GM18520 (cell line): ENCODE measurements at regions not wholly inside any gene's neighbourhood (a gene's known extent, or its start where the extent isn't known, plus 50 kb on each side); places are given as distances from the start of the nearest gene placed in this dataset.
"Not testable (repeated sequence)": the region's sequence is repeated elsewhere in the genome, so short reads cannot be mapped to it uniquely, and the experiment has no call there.

Experiments used
- ATAC-seq: cut with Tn5 transposase; IDR thresholded peaks from one replicate; pipeline ENCODE4 v1.9.1; 2021; ENCODE audit not compliant: unreplicated experiment

DNA sequence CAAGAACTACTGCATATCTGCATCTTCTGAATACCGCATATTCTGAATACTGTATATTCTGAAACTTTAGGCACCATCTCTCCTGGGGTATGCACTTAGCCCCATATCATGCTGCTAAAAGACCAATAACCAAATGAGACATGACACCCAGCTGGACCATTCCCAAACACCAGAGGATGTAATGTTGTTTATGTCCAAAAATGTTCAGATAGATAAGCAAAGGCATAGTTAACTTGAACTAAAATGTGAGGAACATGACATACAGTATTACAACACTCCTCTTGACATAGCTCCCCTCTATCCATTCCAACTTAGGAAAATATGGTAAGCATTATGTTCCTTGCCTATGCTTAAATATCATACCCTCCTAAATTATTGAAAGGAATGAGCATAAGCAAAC lies 127.3 kb downstream of the TENT5A start:
- ATAC-seq = no peak

GRCh38 chr6:81624453-81624852 lies 128.0 kb downstream of the TENT5A start:
- no peak for ATAC-seq

DNA sequence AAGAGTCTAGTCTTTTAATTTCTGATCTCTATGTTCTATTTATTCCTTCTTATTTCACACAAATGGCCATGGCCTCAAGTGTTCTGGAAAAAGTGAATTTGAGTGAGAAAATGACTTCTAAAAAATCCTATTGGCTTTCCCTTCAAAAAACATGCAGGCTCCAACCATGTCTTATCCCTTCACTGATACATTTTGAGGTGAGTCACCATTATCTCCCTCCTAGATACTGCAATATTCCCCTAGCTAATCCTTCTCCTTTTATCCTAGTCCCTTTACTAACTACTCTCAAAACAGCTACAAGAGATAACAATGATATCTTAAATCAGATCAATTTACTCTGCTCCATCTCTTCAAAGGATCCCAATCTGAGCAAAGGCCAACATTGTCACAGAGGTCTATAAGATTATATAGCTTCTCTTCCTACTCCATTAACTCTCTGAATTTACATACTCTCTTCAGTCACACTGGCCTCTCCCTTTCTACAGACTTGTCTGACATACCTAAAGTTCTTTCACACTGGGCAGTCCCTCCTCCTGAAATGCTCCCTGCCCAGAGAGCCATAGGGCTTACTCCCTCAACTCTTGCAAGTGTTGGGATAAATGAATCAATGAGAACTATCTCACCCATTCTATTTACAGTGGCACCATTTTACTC lies 129.2 kb downstream of the TENT5A start:
- no peak for ATAC-seq

- no peak for ATAC-seq
Observed at GRCh38 chr6:81621816-81622395, 130.6 kb downstream of the TENT5A start.

DNA sequence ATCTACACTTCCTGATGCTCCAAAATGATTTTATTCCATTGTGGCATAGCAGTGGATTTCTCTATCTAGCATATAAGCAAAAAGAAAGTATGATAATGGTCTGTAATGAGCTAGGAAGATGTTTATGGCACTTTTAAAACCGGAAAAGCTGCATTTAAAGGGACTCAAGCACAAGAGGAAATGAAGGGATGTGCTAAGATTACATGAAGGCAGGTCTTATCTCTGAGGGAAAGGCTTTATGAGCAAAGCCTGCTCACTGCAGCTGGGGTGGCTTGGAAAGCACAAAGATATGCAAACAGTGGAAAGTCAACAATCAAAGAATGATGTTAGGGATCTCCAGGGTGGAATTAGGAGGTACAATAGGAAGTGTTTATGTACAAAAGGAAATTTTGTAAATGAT lies 138.2 kb downstream of the TENT5A start:
- ATAC-seq = no peak

DNA sequence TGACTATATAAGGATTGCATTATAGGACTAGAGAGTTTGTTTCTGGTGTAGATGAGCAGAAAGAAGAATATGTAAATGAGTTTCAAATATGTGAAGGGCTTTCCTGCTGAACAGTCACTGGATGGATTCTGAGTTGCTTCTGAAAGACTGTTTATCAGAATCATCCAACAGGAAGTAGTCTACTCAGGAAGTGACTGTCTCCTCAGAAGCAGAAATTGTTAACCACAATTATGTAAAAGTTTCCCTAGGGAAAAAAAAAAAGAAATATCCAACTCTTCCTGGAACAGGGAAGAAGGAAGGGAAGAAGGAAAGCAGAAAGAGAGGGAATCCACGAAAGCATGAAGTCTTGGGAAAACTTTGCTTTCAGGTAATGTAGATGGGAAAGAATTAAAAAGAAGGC lies 138.9 kb downstream of the TENT5A start:
- ATAC-seq = no peak

- ATAC-seq = no peak
Observed at GRCh38 chr6:81612136-81612535, 140.3 kb downstream of the TENT5A start.

GRCh38 chr6:81609736-81610135 lies 142.7 kb downstream of the TENT5A start:
- ATAC-seq = no peak

DNA sequence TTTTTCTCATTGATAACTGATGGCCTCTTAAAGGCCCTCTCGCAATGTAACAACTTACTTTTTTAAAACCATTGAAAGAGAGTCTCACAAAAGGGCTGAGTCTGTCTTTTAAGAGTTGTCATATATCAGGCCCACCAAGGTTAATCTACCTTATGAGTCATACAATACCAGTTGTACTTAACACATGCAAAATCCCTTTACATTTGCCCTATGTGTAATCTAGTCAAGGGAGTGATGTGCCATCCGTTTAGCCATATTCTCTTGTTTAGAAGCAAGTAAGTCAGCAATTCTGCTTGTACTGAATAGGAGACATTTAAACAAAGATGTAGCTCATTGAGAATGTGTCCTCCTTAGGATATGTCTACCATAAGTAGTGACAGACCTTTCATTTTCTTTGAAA lies 143.7 kb downstream of the TENT5A start:
- ATAC-seq = no peak

GRCh38 chr6:81606965-81607381 lies 145.5 kb downstream of the TENT5A start:
- no peak for ATAC-seq

DNA sequence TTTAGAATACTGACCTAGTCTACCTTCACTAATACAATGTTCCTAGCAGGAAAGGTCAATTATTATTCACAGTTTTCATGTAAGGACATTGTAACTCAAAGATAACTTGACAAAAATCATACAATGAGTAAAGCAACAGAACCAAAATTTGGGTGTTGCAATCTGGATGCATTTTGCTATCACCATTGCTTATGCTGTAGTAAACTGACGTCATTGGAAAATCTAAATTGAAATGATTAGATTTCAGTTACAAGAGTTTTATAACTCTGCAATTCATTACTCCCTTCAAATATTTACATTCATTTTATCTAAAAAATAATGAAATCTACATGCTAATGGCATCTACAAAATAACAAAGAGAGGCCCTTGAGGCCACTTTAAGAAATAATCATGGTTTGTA lies 147.0 kb downstream of the TENT5A start:
- ATAC-seq = no peak

DNA sequence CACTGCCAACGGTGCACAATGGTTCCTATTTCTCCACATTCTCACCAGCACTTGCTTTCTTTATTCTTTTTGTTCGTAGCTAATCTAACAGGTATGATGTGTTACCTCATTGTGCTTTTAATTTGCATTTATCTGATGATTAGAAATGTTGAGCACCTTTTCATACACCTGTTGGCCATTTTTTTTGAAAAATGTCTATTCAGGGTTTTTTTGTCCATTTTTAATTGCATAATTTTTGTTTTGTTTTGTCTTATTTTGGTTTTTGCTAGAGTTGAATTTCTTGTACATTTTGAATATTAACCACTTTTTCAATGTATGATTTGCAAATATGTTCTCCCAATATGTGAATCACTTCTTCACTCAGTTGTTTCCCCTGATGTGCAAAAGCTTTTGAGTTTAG lies 150.6 kb downstream of the TENT5A start:
- ATAC-seq = no peak

DNA sequence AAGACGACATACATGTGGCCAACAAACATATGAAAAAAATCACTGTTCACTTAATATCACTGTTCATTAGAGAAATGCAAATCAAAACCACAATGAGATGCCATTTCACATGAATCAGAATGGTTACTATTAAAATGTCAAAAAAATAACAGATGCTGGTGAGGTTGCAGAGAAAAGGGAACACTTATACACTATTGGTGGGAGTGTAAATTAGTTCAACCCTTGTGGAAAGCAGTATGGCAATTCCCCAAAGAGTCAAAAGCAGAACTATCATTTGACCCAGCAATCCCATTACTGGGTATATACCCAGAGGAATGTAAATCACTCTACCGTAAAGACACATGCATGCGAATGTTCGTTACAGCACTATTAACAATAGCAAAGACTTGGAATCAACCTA lies 152.0 kb downstream of the TENT5A start:
- ATAC-seq = not testable (repeated sequence)

DNA sequence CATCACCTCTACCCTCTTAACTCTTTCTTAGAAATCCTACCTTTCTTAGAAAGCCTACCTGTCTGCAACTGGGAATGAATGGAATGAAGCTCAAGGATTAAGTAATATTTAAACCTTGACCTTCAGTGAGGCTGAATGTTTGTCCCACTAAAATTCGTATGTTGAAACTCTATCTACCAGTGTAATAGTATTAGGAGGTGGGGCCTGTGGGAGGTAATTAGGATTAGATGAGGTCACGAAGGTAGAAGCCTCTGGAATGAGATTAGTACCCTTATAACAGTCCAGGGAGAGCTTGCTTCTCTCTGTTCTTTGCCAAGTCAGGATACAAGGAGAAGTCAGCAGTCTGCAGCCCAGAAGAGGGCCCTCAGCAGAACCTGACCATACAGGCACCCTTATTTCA lies 158.0 kb downstream of the TENT5A start:
- ATAC-seq = no peak

DNA sequence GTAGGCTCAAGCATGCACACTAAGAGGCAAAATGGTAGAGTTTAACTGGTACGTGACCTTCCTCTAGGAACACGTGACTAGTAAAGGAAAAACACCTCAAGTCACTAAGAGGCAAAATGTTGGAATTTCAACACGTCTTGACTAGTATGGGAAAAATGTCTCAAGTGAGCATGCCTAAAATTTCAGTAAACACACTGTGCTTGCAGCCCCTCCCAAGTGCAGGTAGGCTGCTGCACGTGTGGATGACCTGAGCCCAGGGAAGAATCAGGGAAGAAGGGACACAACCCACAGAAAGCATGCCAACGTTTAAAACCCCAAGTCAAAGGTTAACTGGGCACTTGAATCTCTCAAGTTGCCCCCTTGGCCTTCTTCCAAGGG lies 162.2 kb downstream of the TENT5A start:
- no peak for ATAC-seq

DNA sequence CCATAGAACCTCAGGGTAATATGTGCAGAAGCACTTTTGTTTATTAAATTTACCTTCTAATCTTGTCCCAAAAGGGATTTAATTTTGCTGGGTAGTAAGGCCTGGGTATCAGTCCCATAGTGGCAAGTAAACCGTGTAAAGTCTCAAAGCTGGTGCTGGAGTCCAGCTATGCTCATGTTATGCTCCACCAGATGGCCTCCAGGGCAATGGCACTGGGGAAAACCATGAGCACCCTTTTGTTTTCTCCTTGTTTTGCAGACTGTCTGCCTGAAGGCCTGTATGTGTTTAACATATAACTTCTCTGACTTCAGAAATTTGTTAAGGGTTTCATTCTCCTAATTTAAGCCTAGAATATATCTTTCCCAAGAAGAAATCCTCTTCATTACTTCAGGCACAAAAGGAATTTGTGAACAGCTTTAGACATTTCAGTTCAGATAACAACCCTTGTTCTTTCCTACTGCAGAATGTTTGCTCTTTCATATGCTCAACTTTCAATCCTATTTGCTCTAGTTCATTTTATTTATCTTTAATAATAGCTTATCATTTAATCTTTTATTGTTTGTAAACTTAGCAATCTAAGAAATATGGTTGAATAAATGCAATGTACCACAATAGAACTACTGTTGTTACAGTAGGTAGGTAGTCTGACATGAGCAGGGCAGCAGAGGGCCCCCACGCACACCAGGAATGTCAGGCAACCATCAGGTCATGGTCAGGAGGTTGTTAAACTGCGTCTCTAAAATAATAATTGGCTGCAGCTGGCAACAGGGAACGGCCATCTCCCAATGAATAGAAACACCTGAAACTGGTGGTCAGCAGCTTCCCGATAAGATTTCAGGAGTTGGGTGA lies 162.8 kb downstream of the TENT5A start:
- no peak for ATAC-seq

DNA sequence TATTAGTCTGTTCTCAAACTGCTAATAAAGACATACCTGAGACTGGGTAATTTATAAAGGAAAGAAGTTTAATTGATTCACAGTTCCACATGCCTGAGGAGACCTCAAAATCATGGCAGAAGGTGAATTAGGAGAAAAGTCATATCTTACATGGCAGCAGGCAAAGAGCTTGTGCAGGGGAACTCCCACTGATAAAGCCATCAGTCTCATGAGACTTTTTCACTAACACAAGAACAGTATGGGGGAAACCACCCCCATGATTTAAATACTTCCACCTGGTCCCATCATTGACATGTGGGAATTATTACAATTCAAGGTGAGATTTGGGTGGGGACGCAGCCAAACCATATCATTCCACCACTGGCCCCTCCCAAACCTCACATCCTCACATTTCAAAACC lies 166.8 kb downstream of the TENT5A start:
- peak; percentile 60 for ATAC-seq

DNA sequence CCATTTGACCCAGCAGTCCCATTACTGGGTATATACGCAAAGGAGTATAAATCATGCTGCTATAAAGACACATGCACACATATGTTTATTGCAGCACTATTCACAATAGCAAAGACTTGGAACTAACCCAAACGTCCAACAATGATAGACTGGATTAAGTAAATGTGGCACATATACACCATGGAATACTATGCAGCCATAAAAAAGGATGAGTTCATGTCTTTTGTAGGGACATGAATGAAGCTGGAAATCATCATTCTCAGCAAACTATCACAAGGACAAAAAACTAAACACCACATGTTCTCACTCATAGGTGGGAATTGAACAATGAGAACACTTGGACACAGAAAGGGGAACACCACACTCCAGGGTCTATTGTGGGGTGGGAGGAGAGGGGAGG lies 168.3 kb downstream of the TENT5A start:
- ATAC-seq = not testable (repeated sequence)

DNA sequence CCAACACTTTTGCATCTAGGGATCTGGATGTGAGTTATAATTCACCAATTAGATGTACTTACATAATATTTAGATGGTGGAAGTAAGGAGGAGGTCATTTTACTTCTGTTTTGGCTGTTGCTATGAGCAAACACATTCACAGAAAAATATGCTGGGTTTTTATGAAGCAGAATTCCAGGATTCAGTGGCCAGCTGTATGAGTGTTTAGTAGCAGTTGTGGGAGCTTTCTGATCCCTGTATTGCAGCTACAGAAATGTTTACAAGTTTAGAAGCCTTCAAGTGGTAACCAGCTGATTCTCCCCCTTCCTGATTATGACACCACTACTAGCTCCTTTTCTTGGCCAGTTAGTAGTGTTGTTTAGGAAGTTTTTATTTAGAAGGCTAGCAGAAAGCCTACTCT lies 177.0 kb downstream of the TENT5A start:
- ATAC-seq = no peak

DNA sequence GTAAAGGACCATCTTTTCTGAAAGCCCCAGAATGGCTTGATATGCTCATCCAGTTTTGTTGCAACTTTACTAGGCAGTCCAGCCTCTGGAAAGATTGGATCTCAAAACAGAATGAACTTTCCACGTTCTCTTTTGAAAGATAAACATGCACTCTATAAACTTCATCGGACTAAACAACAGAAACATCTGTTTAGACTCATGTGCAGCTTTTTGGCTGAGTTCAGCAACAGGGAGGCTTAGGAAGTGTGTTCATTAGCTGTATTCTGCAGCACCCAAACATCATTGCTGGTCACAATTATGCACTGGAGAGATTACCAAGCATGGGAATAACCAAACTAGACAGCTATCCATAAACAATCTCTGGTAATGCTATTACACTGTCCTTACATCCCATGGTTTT lies 180.5 kb downstream of the TENT5A start:
- no peak for ATAC-seq

DNA sequence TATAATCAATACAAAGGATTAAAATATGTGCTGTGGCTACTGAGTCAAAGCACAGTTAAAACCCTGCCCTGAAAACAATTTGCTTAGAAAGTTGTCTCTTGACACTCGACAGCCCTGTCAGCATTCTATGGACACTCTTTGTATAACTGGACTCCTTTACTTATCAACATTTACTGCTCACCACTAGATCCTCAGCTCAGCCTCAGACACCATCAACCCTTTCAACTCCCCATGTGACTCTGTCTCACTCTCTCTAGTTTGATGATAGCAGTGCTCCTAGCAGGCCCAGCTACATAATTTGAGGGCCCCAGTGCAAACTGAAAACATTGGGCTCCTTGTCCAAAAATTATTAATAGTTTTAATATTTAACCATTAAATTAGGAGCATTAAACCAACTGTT lies 181.8 kb downstream of the TENT5A start:
- no peak for ATAC-seq

DNA sequence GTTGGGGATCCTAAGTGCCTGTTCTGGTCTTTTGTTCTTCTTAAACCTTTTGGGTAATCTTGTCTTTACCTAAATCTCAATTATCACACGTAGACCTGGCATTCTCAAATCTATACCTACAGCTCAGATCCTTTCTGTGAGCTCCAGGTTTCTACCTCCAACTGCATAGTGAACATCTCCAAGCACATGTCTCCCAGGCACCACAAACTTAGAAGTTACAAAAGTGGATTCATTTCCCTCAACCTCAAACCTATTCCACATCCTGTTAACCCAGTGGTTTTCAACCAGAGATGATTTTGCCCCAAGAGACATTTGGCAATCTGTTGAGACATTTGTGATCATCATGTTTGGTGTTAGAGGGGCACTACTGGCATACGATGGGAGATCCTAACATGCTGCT lies 183.5 kb downstream of the TENT5A start:
- no peak for ATAC-seq
